Endothelial cell of umbilical vein (primary cell): ENCODE measurements at regions not wholly inside any gene's neighbourhood (a gene's known extent, or its start where the extent isn't known, plus 50 kb on each side); places are given as distances from the start of the nearest gene placed in this dataset.

ENCODE experiments used
- BruUV-seq: library from RNA; stranded (reverse); fragments of 400-500 nt; replicated peaks from 2 replicates; lab custom pipeline; 2021; lab: Mats Ljungman, UMichigan
- CTCF ChIA-PET: fragments of 300-600, 350-600 bp; sonication (Branson Sonifier 250); formaldehyde crosslinking; loops from one replicate; lab custom pipeline; 2021; ENCODE audit warnings: antibody characterized with exemption, inconsistent platforms; lab: Charles Lee
- POLR2A ChIA-PET: fragments of 300-600, 350-600 bp; sonication (Branson Sonifier 250); formaldehyde crosslinking; loops from one replicate; lab custom pipeline; 2021; ENCODE audit warnings: antibody characterized with exemption, inconsistent platforms; lab: Charles Lee
- DNase-seq: peaks from one replicate; pipeline ENCODE4 v3.0.0-alpha.2; 2011; ENCODE audit warnings: low read depth, low spot score
- FAIRE-seq: peaks from 2 replicates; lab custom pipeline; 2011; peaks lifted over from hg19 to GRCh38; lab: Jason Lieb, UNC
- H2AFZ ChIP-seq: 2 replicates; pipeline ENCODE4 v1.6.0; 2012; ENCODE audit warnings: low read depth, low read length, control low read depth, inconsistent platforms
- H3K27ac ChIP-seq: 2 replicates; pipeline ENCODE4 v1.5.1; 2011; ENCODE audit warnings: low read depth, mild to moderate bottlenecking, control low read depth, low read length, moderate library complexity; ENCODE audit not compliant: insufficient read depth
- H3K27me3 ChIP-seq, 2 experiments: 2 replicates each; pipeline versions ENCODE4 v1.6.0 to v1.6.1; 2011; ENCODE audit warnings: low read length in 2 of 2, mixed read lengths in 1 of 2; ENCODE audit not compliant: control insufficient read depth in 2 of 2, insufficient read depth in 2 of 2
- H3K36me3 ChIP-seq, 2 experiments: 2 replicates in 1 of 2; 3 replicates in 1 of 2; pipeline ENCODE4 v1.5.1; 2011; ENCODE audit warnings: low read length in 2 of 2, mild to moderate bottlenecking in 1 of 2, moderate library complexity in 1 of 2; ENCODE audit not compliant: control insufficient read depth in 2 of 2, insufficient read depth in 2 of 2; ENCODE audit errors: extremely low read depth in 1 of 2
- H3K4me1 ChIP-seq: 3 replicates; pipeline ENCODE4 v1.5.1; 2011; ENCODE audit warnings: mild to moderate bottlenecking, low read length; ENCODE audit not compliant: control insufficient read depth, insufficient read depth; ENCODE audit errors: extremely low read depth
- H3K4me2 ChIP-seq: 2 replicates; pipeline ENCODE4 v1.6.1; 2011; ENCODE audit warnings: low read length, control low read depth, mixed read lengths; ENCODE audit not compliant: insufficient read depth
- H3K4me3 ChIP-seq, 3 experiments: fragments of 200-600 bp in 1 of 3; sonication (generic), shearing (Covaris generic) in 1 of 3; replicated peaks in 1 of 3; 2 replicates each; pipeline ENCODE4 v1.5.1; 2011 to 2016; ENCODE audit warnings: control low read depth in 3 of 3, low read length in 3 of 3, mild to moderate bottlenecking in 2 of 3, inconsistent platforms in 1 of 3, low read depth in 1 of 3, moderate library complexity in 1 of 3; ENCODE audit not compliant: insufficient read depth in 1 of 3
- H3K79me2 ChIP-seq: 2 replicates; pipeline ENCODE4 v1.6.0; 2012; ENCODE audit warnings: low read length, inconsistent platforms; ENCODE audit not compliant: control insufficient read depth, insufficient read depth
- H3K9ac ChIP-seq: replicated peaks from 2 replicates; pipeline ENCODE3; 2011; ENCODE audit warnings: low read length, control low read depth; ENCODE audit not compliant: insufficient read depth; ENCODE audit errors: extremely low read depth
- H3K9me1 ChIP-seq: replicated peaks from 3 replicates; pipeline ENCODE4 v1.6.0; 2011; ENCODE audit warnings: mild to moderate bottlenecking, low read length; ENCODE audit not compliant: control insufficient read depth, insufficient read depth; ENCODE audit errors: extremely low read depth
- H3K9me3 ChIP-seq: replicated peaks from 2 replicates; pipeline ENCODE4 v1.5.1; 2012; ENCODE audit warnings: low read length, inconsistent platforms; ENCODE audit not compliant: control insufficient read depth, insufficient read depth
- H4K20me1 ChIP-seq: replicated peaks from 2 replicates; pipeline ENCODE3; 2011; ENCODE audit warnings: mild to moderate bottlenecking, low read length; ENCODE audit not compliant: control insufficient read depth, insufficient read depth; ENCODE audit errors: extremely low read depth
- CTCF ChIP-seq, 2 donors: IDR thresholded peaks; 1 replicate in 1 of 2; 2 replicates in 1 of 2; pipeline ENCODE4 v1.5.1; 2011; ENCODE audit warnings: low read length in 2 of 2, mild to moderate bottlenecking in 2 of 2, moderate library complexity in 2 of 2, control low read depth in 1 of 2, inconsistent platforms in 1 of 2, low read depth in 1 of 2; ENCODE audit not compliant: insufficient read depth in 1 of 2; ENCODE audit errors: extremely low read depth in 1 of 2
- EZH2 ChIP-seq: IDR thresholded peaks from 2 replicates; pipeline ENCODE4 v1.6.1; 2012; ENCODE audit warnings: borderline replicate concordance, low read depth, mild to moderate bottlenecking, moderate library complexity, low read length, inconsistent platforms; ENCODE audit not compliant: severe bottlenecking
- FOS ChIP-seq: IDR thresholded peaks from 2 replicates; pipeline ENCODE4 v1.6.1; 2011; ENCODE audit warnings: mild to moderate bottlenecking, low read length, moderate library complexity, borderline replicate concordance; ENCODE audit not compliant: insufficient read depth
- GATA2 ChIP-seq: IDR thresholded peaks from 2 replicates; pipeline ENCODE4 v1.7.0; 2011; ENCODE audit warnings: low read depth, mild to moderate bottlenecking, moderate library complexity, mixed read lengths, low read length; ENCODE audit not compliant: insufficient read length, insufficient read depth
- JUN ChIP-seq: IDR thresholded peaks from 2 replicates; pipeline ENCODE4 v1.6.1; 2011; ENCODE audit warnings: borderline replicate concordance, low read depth; ENCODE audit not compliant: insufficient read length, insufficient read depth
- MYC ChIP-seq: IDR thresholded peaks from one replicate; pipeline ENCODE4 v1.6.1; 2011; ENCODE audit warnings: mild to moderate bottlenecking, low read depth, low read length
- POLR2A ChIP-seq: IDR thresholded peaks from 2 replicates; pipeline ENCODE4 v1.6.1; 2012; ENCODE audit warnings: low read depth, mild to moderate bottlenecking, control low read depth, low read length
- POLR2AphosphoS5 ChIP-seq: IDR thresholded peaks from 2 replicates; pipeline ENCODE4 v1.6.1; 2012; ENCODE audit warnings: low read depth, mild to moderate bottlenecking, control low read depth, low read length, moderate library complexity; ENCODE audit not compliant: insufficient read depth
- dilution Hi-C: fragments of 300-500 bp; cut with MboI; formaldehyde crosslinking; loops from one replicate; pipeline ENCODE4 v1.15.0; 2019; ENCODE audit warnings: low sequenced_read_pairs; ENCODE audit not compliant: extremely low pct_ligation_motif_present
- intact Hi-C: fragments of 100-400 bp; cut with micrococcal nuclease; formaldehyde crosslinking; loops from one replicate; pipeline ENCODE4 v1.10.0; 2022
- TF ChIP-seq, protein P1 (sequence below): IDR thresholded peaks from 2 replicates; pipeline ENCODE4 v1.6.1; 2011; ENCODE audit not compliant: insufficient read depth, insufficient read length

DNA sequence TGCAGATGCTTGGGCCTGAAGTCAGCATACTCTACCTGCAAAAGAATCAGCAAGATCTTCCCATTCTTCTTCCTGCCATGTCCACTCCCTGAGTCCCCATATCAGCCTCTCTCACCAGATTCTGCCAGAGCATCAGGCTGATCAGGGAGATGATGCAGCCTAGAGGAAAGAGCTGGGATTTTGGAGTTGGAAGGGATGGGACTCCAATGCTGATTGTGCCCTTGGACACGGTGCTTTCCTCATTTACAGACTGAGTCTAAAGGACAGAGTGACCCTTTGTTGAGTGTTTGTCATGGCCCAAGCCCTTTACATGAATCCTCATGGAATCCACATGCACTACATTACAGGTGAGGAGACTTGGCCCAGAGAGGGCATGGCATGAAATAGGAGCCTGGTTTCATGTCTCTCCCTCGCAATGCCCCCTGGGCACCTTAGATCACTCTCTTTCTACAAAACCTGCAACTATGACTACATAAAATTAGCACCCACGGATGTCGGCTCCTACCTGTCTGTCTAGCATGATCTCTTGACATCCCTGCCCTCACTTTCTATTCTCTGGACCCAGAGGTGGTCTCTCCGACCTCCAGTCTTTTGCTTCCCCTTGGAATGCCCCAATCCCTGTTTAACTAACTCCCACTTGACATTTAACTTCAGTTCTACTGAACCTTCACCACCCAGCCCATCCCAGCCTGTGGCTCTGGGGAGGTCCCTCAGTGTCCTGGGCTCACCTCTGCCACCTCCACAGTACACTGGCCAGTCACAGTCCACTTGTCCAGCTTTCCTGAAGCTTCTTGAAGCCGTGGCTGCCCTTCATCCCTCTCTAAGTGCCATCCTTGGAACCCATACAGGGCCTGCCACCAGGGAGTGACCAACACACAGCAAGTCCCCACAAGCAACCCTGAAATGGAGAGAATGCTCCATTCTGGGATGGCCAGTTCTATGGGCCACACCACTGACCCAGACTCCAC lies 173.5 kb downstream of the ABHD5 start:
- CTCF ChIA-PET, result interaction anchor here (11.9 kb wide), 1 partner anchor 8 kb away, joined by 140 read pairs; no protein-coding TSS in a partner anchor
- Histone ChIP-seq H3K4me1 (no peaks in the 10 kb centered on the region), H3K27ac (no peak overlapping the region), H3K9ac (no peak overlapping the region), H3K9me3 (no peaks in the 10 kb centered on the region), H3K4me3 (no peak overlapping the region), H4K20me1 (no peaks in the 10 kb centered on the region), H3K9me1 (no peaks in the 10 kb centered on the region), H3K79me2 (no peaks in the 10 kb centered on the region), H3K4me2 (no peak overlapping the region), H3K36me3 (no peaks in the 10 kb centered on the region), H2AFZ (no peak overlapping the region), H3K27me3 (peaks cover 5 to 7% of the 10 kb centered on the region in 2 experiments)
- intact Hi-C loops (no loop called here), dilution Hi-C loops (no loop called here)
- TF ChIP-seq CTCF (IDR thresholded peaks at IDR 0.05; ENCODE audit: extremely low read depth in 1 of 2, insufficient read depth in 1 of 2, low read depth in 1 of 2, low read length in 2 of 2) (no peak), EZH2 (no peak), POLR2AphosphoS5 (no peak), POLR2A (no peak), FOS (no peak), MYC (no peak), JUN (no peak), GATA2 (no peak)
- TF ChIP-seq, protein P1, sequence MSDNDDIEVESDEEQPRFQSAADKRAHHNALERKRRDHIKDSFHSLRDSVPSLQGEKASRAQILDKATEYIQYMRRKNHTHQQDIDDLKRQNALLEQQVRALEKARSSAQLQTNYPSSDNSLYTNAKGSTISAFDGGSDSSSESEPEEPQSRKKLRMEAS, result no peak
- DNase-seq, result no peak
- BruUV-seq, result no TSS peak
- no peak for FAIRE-seq
- POLR2A ChIA-PET, result no interaction called here
